Psoas muscle (tissue), 7 donors: ENCODE measurements at regions not wholly inside any gene's neighbourhood (a gene's known extent, or its start where the extent isn't known, plus 50 kb on each side); places are given as distances from the start of the nearest gene placed in this dataset.
"Not testable (repeated sequence)": the region's sequence is repeated elsewhere in the genome, so short reads cannot be mapped to it uniquely, and the experiment has no call there.

ENCODE experiments used
- ATAC-seq, 4 donors: fragments of 200-7000 bp; cut with Tn5 transposase; one replicate each; pipeline ENCODE4 v1.9.1; 2020; ENCODE audit warnings: moderate library complexity in 3 of 4, mild to moderate bottlenecking in 2 of 4
- DNase-seq, 2 donors: peaks; one replicate each; pipeline ENCODE4 v3.0.0-alpha.2; 2020
- H3K27ac ChIP-seq: fragments of 200-600 bp; one replicate; pipeline ENCODE4 v1.8.0; 2022
- H3K27me3 ChIP-seq, 3 donors: fragments of 200-600 bp in 1 of 3; one replicate each; pipeline versions ENCODE4 v1.6.1 to v1.8.0; 2013 to 2022; ENCODE audit warnings: low read length in 2 of 3, mild to moderate bottlenecking in 2 of 3, moderate library complexity in 1 of 3; ENCODE audit not compliant: insufficient read depth in 3 of 3
- H3K36me3 ChIP-seq, 2 donors: fragments of 200-600 bp in 1 of 2; one replicate each; pipeline versions ENCODE4 v1.6.1 to v1.8.0; 2013 to 2022; ENCODE audit warnings: low read depth in 1 of 2, mild to moderate bottlenecking in 1 of 2, moderate library complexity in 1 of 2; ENCODE audit not compliant: insufficient read depth in 1 of 2
- H3K4me1 ChIP-seq: fragments of 200-600 bp; one replicate; pipeline ENCODE4 v1.8.0; 2022
- H3K4me3 ChIP-seq: fragments of 200-600 bp; one replicate; pipeline ENCODE4 v1.8.0; 2022; ENCODE audit warnings: mild to moderate bottlenecking
- H3K9me3 ChIP-seq: fragments of 200-600 bp; one replicate; pipeline ENCODE4 v1.8.0; 2022
- CTCF ChIP-seq: fragments of 200-600 bp; IDR thresholded peaks from one replicate; pipeline ENCODE4 v1.8.0; 2022; ENCODE audit warnings: antibody characterized with exemption
- WGBS, 3 donors: extraction: QIAGEN DNeasy Blood & Tissue Kit; methylation state at CpG; one replicate each; pipeline versions ENCODE4 v1.1.6 to v1.1.7; 2013; 5-methylcytosine and 5-hydroxymethylcytosine counted together
- intact Hi-C, 2 donors: fragments of 100-400 bp; cut with DNase I; formaldehyde crosslinking; loops; one replicate each; pipeline versions ENCODE4 v1.11.0 to v1.14.2; 2022
- donor health status: healthy with polysubstance abuse.
- donor health status: DM: no; HTN: no; CAD: no; lungs with moderate emphysema.
- donor health status: Bipolar disorder and iron deficiency.
- donor health status: healthy.
- donor health status: DM: yes; HTN: yes; CAD: no.
- donor health status: DM: no; HTN: no; CAD: no.
- donor health status: DM: yes; HTN: yes; CAD: no.

- ATAC-seq = no peak
- H3K27ac ChIP-seq = no peak overlapping the region
- intact Hi-C loops = no loop called here
- no peak for DNase-seq
- TF ChIP-seq CTCF = no peak
- no peaks in the 10 kb centered on the region for H3K4me1 ChIP-seq
- H3K27me3 ChIP-seq = no peaks in the 10 kb centered on the region
- no peak overlapping the region for H3K4me3 ChIP-seq
- no peaks in the 10 kb centered on the region for H3K9me3 ChIP-seq
- 69 to 84% (median 80%) methylated on average over 5 of the region's 5 CpGs for WGBS, 3 donors
- H3K36me3 ChIP-seq = no peaks in the 10 kb centered on the region
These were observed 1901.3 kb upstream of the TENM3 start for GRCh38 chr4:180341926-180342325.

- no peaks in the 10 kb centered on the region for H3K27me3 ChIP-seq
- no peaks in the 10 kb centered on the region for H3K4me1 ChIP-seq
- ATAC-seq (no peak), DNase-seq (no peak)
- WGBS, 3 donors = 73 to 84% (median 78%) methylated on average over 2 of the region's 2 CpGs
- no peak for TF ChIP-seq CTCF
- H3K4me3 ChIP-seq = no peak overlapping the region
- no peaks in the 10 kb centered on the region for H3K9me3 ChIP-seq
- no peak overlapping the region for H3K27ac ChIP-seq
- H3K36me3 ChIP-seq = no peaks in the 10 kb centered on the region
- intact Hi-C loops = no loop called here
These were observed 1892.3 kb upstream of the TENM3 start for GRCh38 chr4:180350901-180351300.

GRCh38 chr4:180356766-180357165 is 1886.4 kb upstream of the TENM3 start:
- intact Hi-C loops = no loop called here
- TF ChIP-seq CTCF = no peak
- Histone ChIP-seq H3K27ac (no peak overlapping the region), H3K4me3 (no peak overlapping the region), H3K9me3 (no peaks in the 10 kb centered on the region), H3K4me1 (no peaks in the 10 kb centered on the region), H3K36me3 (no peaks in the 10 kb centered on the region), H3K27me3 (no peaks in the 10 kb centered on the region)
- ATAC-seq (no peak), DNase-seq (no peak)

- DNase-seq, H3K4me1 ChIP-seq, H3K27me3 ChIP-seq, H3K4me3 ChIP-seq, H3K9me3 ChIP-seq, H3K36me3 ChIP-seq, H3K27ac ChIP-seq, intact Hi-C loops, ATAC-seq: not testable (repeated sequence)
- WGBS, 3 donors = 72 to 79% (median 75%) methylated on average over 4 of the region's 4 CpGs
These were observed 1883.1 kb upstream of the TENM3 start for GRCh38 chr4:180360113-180360512.

GRCh38 chr4:180363815-180364214 is 1879.4 kb upstream of the TENM3 start:
- 53 to 60% (median 59%) methylated on average over 5 of the region's 5 CpGs for WGBS, 3 donors
- H3K4me3 ChIP-seq = no peak overlapping the region
- H3K27ac ChIP-seq = no peak overlapping the region
- no peaks in the 10 kb centered on the region for H3K4me1 ChIP-seq
- intact Hi-C loops = no loop called here
- no peaks in the 10 kb centered on the region for H3K9me3 ChIP-seq
- H3K36me3 ChIP-seq = no peaks in the 10 kb centered on the region
- ATAC-seq (no peak), DNase-seq (no peak)
- H3K27me3 ChIP-seq = no peaks in the 10 kb centered on the region
- TF ChIP-seq CTCF = no peak
